NCI-H345 (cell line): ENCODE measurements at regions not wholly inside any gene's neighbourhood (a gene's known extent, or its start where the extent isn't known, plus 50 kb on each side); places are given as distances from the start of the nearest gene placed in this dataset.

Experiments
- DNase-seq: peaks from one replicate; lab custom pipeline; 2025; lab: John Stamatoyannopoulos, UW

GRCh38 chrX:137483554-137483953 lies 82.4 kb upstream of the ZIC3 start:
- no peak for DNase-seq

DNA sequence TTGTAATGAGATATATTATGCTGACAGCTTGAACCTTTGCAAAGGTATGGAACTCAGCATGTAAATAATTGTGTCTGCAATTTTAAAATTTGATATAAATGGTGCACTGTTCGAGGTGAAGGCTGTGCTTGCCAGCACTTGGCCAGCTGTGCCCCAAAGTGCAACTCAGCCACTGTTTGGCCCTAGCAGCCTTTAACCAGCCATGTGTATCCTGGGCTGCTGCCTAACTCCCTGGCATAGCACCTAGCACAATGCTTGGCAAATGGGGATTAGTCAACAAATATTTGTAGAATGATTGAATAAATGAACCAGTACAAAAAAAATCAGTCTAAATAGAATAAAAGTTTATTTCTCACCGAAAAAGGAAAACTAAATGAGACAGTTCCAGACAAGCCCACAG lies 83.8 kb upstream of the ZIC3 start:
- DNase-seq: no peak

- no peak for DNase-seq
Measured at GRCh38 chrX:137479386-137479785, 86.5 kb upstream of the ZIC3 start.

- no peak for DNase-seq
Measured at GRCh38 chrX:137441711-137442110, 124.2 kb upstream of the ZIC3 start.

DNA sequence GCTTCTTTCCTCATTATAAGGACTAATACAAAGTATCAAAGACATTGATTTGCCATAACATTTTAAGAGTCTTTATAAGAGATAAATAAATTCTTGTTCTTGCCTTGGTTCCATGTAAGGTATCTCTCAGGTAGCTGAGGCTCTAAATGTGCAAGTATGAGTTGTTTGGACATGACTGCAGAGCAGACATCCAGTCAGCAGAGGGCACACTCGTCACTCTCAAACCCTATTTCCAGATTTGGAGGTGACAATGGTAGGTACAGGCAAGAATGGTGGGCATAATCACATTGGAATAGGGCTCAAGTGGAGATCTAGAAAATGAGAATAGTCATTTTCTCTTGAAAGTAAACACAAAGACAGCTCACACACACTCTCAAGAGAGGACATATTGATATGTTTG lies 133.3 kb upstream of the ZIC3 start:
- no peak for DNase-seq

- no peak for DNase-seq
Measured at GRCh38 chrX:137431693-137432488, 134.0 kb upstream of the ZIC3 start.

DNA sequence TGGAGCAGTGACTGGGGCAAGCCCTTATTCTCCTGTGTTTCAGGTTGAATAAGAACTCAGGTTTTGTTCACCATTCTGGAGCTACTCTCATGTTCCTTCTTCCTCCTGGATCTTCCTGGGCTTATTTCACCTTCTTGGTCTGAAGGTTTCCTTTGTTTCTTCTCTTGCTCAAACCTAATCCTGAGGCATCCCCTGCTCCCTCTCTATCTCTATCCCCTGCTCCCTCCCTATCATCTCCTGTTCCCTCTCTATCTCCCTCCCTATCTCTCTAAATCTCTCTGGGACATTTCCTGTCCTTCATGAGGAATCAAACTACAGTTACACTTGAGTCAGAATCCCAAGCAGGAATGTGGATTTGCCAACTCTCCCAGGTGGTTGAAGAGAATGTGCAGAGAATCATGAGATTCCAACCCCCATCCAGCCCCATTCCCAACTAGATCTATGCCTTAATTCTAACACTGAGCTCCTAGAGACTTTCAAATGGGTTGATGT lies 134.9 kb upstream of the ZIC3 start:
- DNase-seq: no peak

DNA sequence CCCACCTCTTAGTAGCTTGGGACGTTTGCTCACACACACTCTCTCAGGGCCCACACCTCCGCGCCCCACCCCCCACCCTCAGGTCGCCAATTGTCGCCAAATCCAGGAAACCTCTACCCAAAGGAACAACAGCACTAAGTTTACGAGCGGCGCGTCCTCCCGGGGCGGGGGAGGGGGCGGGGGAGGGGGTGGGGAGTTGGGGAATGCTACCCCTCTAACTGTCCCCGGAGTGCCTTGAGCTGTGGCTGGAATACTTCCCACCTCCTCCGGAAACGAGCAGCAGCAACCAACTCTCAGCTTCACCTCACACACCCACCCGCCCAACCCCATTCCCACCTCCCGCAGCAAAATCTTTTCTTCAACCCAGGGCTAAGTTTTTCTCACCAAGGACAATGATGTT lies 135.6 kb upstream of the ZIC3 start:
- DNase-seq: no peak

DNA sequence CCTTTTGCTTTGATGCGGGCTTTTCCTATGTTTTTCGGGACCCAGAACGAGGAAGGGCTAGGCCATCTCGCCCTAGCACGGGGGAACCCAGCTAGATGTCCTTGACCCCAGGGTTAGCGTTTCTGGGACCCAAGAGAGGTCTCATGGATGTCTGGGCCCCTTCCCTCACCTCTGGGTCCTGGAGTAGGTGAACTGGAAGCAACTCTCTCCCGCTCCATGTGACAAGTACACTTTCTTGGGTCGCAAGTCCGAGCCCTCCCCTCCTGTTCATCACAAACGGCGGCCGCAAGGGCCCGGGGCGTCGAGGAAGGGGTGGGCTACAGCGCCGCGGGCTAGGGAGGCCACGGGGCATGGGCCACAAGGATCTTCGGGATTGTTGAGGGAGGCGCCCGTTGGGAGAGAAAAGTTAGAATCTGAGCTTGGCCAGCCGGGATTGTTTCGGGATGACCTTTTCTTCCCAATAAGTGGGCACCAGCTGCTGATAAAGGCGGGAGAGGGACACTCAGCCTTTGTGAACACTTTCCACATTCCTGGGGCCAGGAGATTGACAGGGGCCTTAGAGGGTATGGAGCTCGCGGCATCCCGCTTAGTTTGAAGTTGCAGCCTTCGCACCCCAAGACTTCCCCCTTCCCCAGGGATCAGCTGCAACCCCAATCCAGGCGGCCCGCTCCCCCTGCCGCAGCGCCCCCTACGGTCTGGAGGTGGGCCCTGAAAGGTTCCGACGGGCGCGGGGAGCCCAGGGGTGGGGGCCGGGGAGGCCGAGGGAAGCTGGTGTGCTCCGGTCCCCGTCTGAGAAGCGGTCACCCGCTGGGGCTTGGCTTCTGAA lies 136.9 kb upstream of the ZIC3 start:
- DNase-seq: no peak

DNA sequence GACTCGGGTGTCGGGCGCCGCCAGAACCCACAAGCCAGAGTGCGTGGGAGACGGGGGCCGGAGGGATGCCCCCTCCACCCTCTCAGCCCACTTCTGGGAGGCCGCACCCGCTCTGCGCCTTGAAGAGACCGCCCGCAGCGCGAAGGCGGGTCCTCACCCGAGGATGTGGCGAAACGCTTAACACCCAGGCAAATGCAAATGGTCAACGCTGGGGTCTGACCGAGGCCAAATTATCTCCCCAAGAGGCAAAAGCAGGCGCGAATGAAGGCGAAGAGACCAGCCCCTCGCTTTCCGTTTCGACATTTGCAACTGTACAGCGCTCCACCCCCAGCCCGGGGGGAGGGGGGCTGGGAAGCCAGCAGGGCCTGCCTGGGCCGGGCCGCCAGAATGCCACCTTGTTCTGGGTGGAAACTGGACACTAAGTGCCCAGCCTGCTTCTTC lies 137.7 kb upstream of the ZIC3 start:
- DNase-seq: no peak

GRCh38 chrX:137427816-137428215 lies 138.1 kb upstream of the ZIC3 start:
- DNase-seq: no peak

GRCh38 chrX:137427426-137427778 lies 138.5 kb upstream of the ZIC3 start:
- DNase-seq: no peak

GRCh38 chrX:137426695-137427425 lies 139.1 kb upstream of the ZIC3 start:
- no peak for DNase-seq

- DNase-seq: no peak
Measured at GRCh38 chrX:137425986-137426385, 139.9 kb upstream of the ZIC3 start.

- no peak for DNase-seq
Measured at GRCh38 chrX:137425273-137425902, 140.5 kb upstream of the ZIC3 start.

- DNase-seq: no peak
Measured at GRCh38 chrX:137424679-137425078, 141.2 kb upstream of the ZIC3 start.

GRCh38 chrX:137423241-137423640 lies 142.7 kb upstream of the ZIC3 start:
- no peak for DNase-seq

DNA sequence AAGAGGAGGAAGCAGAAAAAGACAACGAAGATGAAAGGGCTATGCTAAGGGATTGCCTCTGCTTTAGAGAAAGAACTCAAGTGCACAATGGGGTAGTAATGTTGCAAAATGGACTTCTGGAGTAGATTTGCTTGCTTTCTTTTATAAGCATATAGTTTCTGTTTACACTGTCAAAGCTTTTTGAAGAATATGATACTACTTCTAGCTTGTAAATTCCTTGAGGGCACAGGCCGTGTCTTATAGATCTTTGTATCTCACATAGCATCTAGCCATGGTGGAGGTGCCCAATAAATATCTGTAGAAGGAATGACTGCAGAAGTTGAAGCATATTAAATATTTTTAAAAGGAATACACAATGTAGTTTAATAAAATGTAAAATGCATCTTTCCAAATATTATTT lies 147.8 kb upstream of the ZIC3 start:
- DNase-seq: no peak

DNA sequence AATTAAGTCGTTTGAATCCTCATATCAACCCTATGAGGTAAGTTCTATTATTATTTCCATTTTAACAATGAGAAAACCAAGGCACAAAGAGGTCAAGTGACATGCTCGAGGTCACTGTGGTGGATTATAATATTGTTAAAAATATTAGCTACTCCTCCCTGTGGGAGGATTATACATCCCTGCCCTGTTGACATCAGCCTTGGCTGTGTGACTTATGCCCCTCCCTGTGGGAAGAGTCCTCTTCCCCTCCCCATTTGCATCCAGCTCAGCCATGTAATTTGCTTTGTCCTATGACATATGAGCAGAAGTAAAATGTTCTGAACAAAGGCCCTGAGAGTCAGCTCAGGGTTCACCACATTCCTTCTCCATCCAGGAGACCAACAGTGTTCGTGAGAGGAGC lies 152.7 kb upstream of the ZIC3 start:
- DNase-seq: no peak

DNA sequence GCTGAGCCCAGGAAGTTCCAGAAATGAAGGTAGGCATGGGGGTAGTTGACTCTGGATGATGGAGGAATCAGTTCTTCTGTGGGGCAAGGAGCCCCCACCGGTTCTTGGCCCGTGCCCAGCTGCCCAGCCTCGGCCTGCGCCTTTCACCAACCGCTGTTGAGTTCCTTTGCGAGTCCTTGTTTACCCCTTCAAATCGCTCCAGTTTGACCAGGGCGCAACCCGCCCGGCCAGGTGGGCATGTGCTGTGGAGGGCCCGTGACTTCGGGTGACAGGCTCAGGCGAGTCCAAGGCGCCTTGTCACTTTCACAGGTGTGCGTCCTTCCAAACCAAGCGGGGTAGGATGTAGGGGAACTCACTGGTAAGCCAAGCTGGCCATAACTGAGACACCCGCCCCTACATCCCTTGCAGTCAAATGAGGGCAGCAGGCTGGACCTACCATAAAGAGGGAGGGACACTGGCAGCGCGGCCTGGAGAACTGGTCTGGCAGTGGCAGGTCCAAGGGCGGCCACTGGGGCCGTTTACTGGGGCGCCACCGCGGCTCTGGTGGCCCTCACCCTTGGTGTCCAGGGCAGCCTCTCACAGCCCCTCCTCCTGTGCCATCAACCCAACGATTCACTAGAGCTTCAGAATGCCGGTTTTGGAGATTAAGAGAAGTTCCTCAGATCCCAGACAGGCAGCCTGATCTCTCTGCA lies 160.3 kb upstream of the ZIC3 start:
- DNase-seq: no peak

- DNase-seq: no peak
Measured at GRCh38 chrX:137401092-137401491, 164.8 kb upstream of the ZIC3 start.

GRCh38 chrX:137387646-137388045 lies 178.3 kb upstream of the ZIC3 start:
- DNase-seq: no peak
